Neural progenitor cell (in vitro differentiated cells): ENCODE measurements at regions not wholly inside any gene's neighbourhood (a gene's known extent, or its start where the extent isn't known, plus 50 kb on each side); places are given as distances from the start of the nearest gene placed in this dataset.

Source experiments
- DNase-seq: peaks from one replicate; pipeline ENCODE4 v3.0.0-alpha.2; 2016; ENCODE audit warnings: low spot score
- H2AFZ ChIP-seq: fragments of 200-600 bp; sonication (generic); replicated peaks from 2 replicates; pipeline ENCODE4 v1.6.1; 2016; ENCODE audit warnings: antibody characterized with exemption
- H3F3A ChIP-seq: fragments of 200-600 bp; sonication (generic); 2 replicates; pipeline ENCODE4 v1.6.1; 2016; ENCODE audit warnings: antibody characterized with exemption, low read depth
- H3K27ac ChIP-seq: fragments of 200-600 bp; sonication (generic); 2 replicates; pipeline ENCODE4 v1.5.1; 2016; ENCODE audit warnings: mild to moderate bottlenecking
- H3K27me3 ChIP-seq: fragments of 200-600 bp; sonication (generic); 2 replicates; pipeline ENCODE4 v1.6.1; 2016; ENCODE audit warnings: mild to moderate bottlenecking, moderate library complexity
- H3K36me3 ChIP-seq: fragments of 200-600 bp; sonication (generic); 2 replicates; pipeline ENCODE4 v1.5.1; 2016
- H3K4me1 ChIP-seq: fragments of 200-600 bp; sonication (generic); 2 replicates; pipeline ENCODE4 v1.6.1; 2016; ENCODE audit warnings: mixed run types
- H3K4me2 ChIP-seq: fragments of 200-600 bp; sonication (generic); 2 replicates; pipeline ENCODE4 v1.6.1; 2016
- H3K4me3 ChIP-seq: fragments of 200-600 bp; sonication (generic); 2 replicates; pipeline ENCODE4 v1.5.1; 2016
- H3K79me2 ChIP-seq: fragments of 200-600 bp; sonication (generic); 2 replicates; pipeline ENCODE4 v1.6.1; 2016; ENCODE audit warnings: low read depth
- H3K9ac ChIP-seq: fragments of 200-600 bp; sonication (generic); 2 replicates; pipeline ENCODE4 v1.6.1; 2016
- H3K9me3 ChIP-seq: fragments of 200-600 bp; sonication (generic); 2 replicates; pipeline ENCODE4 v1.5.1; 2016; ENCODE audit warnings: low read depth
- H4K20me1 ChIP-seq: fragments of 200-600 bp; sonication (generic); 2 replicates; pipeline ENCODE4 v1.6.1; 2016; ENCODE audit warnings: low read depth
- H3K27ac Mint-ChIP-seq: 3 replicates; pipeline ENCODE4 v1.8.0; 2021; ENCODE audit warnings: mixed read lengths
- H3K27me3 Mint-ChIP-seq: 2 replicates; pipeline ENCODE4 v1.8.0; 2022; ENCODE audit warnings: low read depth, mild to moderate bottlenecking, inconsistent platforms, moderate library complexity, mixed read lengths; ENCODE audit not compliant: insufficient read depth
- H3K36me3 Mint-ChIP-seq: 3 replicates; pipeline ENCODE4 v1.8.0; 2021; ENCODE audit warnings: mixed read lengths
- H3K4me1 Mint-ChIP-seq: 3 replicates; pipeline ENCODE4 v1.8.0; 2021; ENCODE audit warnings: mixed read lengths
- H3K4me3 Mint-ChIP-seq: 3 replicates; pipeline ENCODE4 v1.8.0; 2021; ENCODE audit warnings: mild to moderate bottlenecking, moderate library complexity, mixed read lengths
- H3K9me3 Mint-ChIP-seq: 3 replicates; pipeline ENCODE4 v1.8.0; 2020; ENCODE audit warnings: mixed read lengths
- CTCF ChIP-seq: fragments of 200-600 bp; sonication (generic); IDR thresholded peaks from 2 replicates; pipeline ENCODE4 v1.5.1; 2017; ENCODE audit warnings: antibody characterized with exemption, mild to moderate bottlenecking
- EZH2 ChIP-seq: fragments of 200-600 bp; sonication (generic); IDR thresholded peaks from 2 replicates; pipeline ENCODE4 v1.6.1; 2017; ENCODE audit warnings: antibody characterized with exemption, mild to moderate bottlenecking, moderate library complexity
- EZH2phosphoT487 ChIP-seq: fragments of 200-600 bp; sonication (generic); IDR thresholded peaks from 2 replicates; pipeline ENCODE4 v1.6.1; 2017; ENCODE audit warnings: antibody characterized with exemption

GRCh38 chr7:63014792-63015191, 983.9 kb upstream of the ZNF722 start:
- Histone ChIP-seq H2AFZ (no peak overlapping the region), H4K20me1 (no peaks in the 10 kb centered on the region), H3K27me3 (no peaks in the 10 kb centered on the region), H3K9ac (no peak overlapping the region), H3K79me2 (no peaks in the 10 kb centered on the region), H3K4me2 (no peak overlapping the region), H3K4me3 (no peak overlapping the region), H3K9me3 (peaks cover 64% of the 10 kb centered on the region), H3K27ac (no peak overlapping the region), H3F3A (no peaks in the 10 kb centered on the region), H3K4me1 (no peaks in the 10 kb centered on the region), H3K36me3 (no peaks in the 10 kb centered on the region)
- H3K27ac Mint-ChIP-seq = no peak overlapping the region
- DNase-seq = no peak
- H3K36me3 Mint-ChIP-seq = peaks cover 2% of the 10 kb centered on the region
- peak overlapping the region; percentile 43 for H3K4me3 Mint-ChIP-seq
- H3K4me1 Mint-ChIP-seq = no peaks in the 10 kb centered on the region
- peaks cover 15% of the 10 kb centered on the region for H3K27me3 Mint-ChIP-seq
- TF ChIP-seq EZH2phosphoT487 (no peak), EZH2 (no peak), CTCF (no peak)
- peaks cover 85% of the 10 kb centered on the region for H3K9me3 Mint-ChIP-seq

- Mint-ChIP-seq H3K4me3 (no peak overlapping the region), H3K36me3 (no peaks in the 10 kb centered on the region), H3K27me3 (peaks cover 2% of the 10 kb centered on the region), H3K9me3 (peaks cover 27% of the 10 kb centered on the region), H3K27ac (no peak overlapping the region), H3K4me1 (no peaks in the 10 kb centered on the region)
- no peak overlapping the region for H3K4me3 ChIP-seq
- no peak overlapping the region for H3K27ac ChIP-seq
- no peak overlapping the region for H2AFZ ChIP-seq
- H4K20me1 ChIP-seq = no peaks in the 10 kb centered on the region
- no peaks in the 10 kb centered on the region for H3F3A ChIP-seq
- peaks cover 69% of the 10 kb centered on the region for H3K9me3 ChIP-seq
- no peak overlapping the region for H3K4me2 ChIP-seq
- H3K9ac ChIP-seq = no peak overlapping the region
- no peaks in the 10 kb centered on the region for H3K4me1 ChIP-seq
- DNase-seq = no peak
- no peaks in the 10 kb centered on the region for H3K27me3 ChIP-seq
- H3K79me2 ChIP-seq = no peaks in the 10 kb centered on the region
- TF ChIP-seq EZH2phosphoT487 (no peak), CTCF (no peak)
- H3K36me3 ChIP-seq = no peaks in the 10 kb centered on the region
Measured at GRCh38 chr7:63023182-63023787, 975.4 kb upstream of the ZNF722 start.

GRCh38 chr7:63024446-63024845, 974.2 kb upstream of the ZNF722 start:
- no peaks in the 10 kb centered on the region for H3K4me1 ChIP-seq
- no peak overlapping the region for H2AFZ ChIP-seq
- peaks cover 70% of the 10 kb centered on the region for H3K9me3 ChIP-seq
- Mint-ChIP-seq H3K27me3 (peaks cover 2% of the 10 kb centered on the region), H3K27ac (no peak overlapping the region), H3K4me3 (no peak overlapping the region), H3K9me3 (peaks cover 28% of the 10 kb centered on the region), H3K4me1 (no peaks in the 10 kb centered on the region), H3K36me3 (peaks cover 1% of the 10 kb centered on the region)
- no peak overlapping the region for H3K27ac ChIP-seq
- DNase-seq = no peak
- H3K79me2 ChIP-seq = no peaks in the 10 kb centered on the region
- no peak overlapping the region for H3K4me2 ChIP-seq
- H3K27me3 ChIP-seq = no peaks in the 10 kb centered on the region
- TF ChIP-seq CTCF (no peak), EZH2 (no peak), EZH2phosphoT487 (no peak)
- no peaks in the 10 kb centered on the region for H3K36me3 ChIP-seq
- H3K4me3 ChIP-seq = no peak overlapping the region
- no peaks in the 10 kb centered on the region for H3F3A ChIP-seq
- H3K9ac ChIP-seq = no peak overlapping the region
- H4K20me1 ChIP-seq = no peaks in the 10 kb centered on the region
